HK-2 (cell line): ENCODE measurements at regions not wholly inside any gene's neighbourhood (a gene's known extent, or its start where the extent isn't known, plus 50 kb on each side); places are given as distances from the start of the nearest gene placed in this dataset.

Source experiments
- DNase-seq: peaks from one replicate; pipeline ENCODE4 v3.0.0-alpha.2; 2018; ENCODE audit not compliant: unreplicated experiment

- no peak for DNase-seq
Observed at GRCh38 chr9:118736406-118736805, 632.8 kb downstream of the BRINP1 start.

- no peak for DNase-seq
Observed at GRCh38 chr9:118751077-118751847, 618.0 kb downstream of the BRINP1 start.

GRCh38 chr9:118751848-118752223 lies 617.4 kb downstream of the BRINP1 start:
- no peak for DNase-seq

- peak; percentile 12 for DNase-seq
Observed at GRCh38 chr9:118761016-118761790, 608.0 kb downstream of the BRINP1 start.

- no peak for DNase-seq
Observed at GRCh38 chr9:118767571-118767970, 601.7 kb downstream of the BRINP1 start.

- DNase-seq, result no peak
Observed at GRCh38 chr9:118782790-118783463, 586.3 kb downstream of the BRINP1 start.

- DNase-seq, result no peak
Observed at GRCh38 chr9:118784033-118784432, 585.2 kb downstream of the BRINP1 start.

- no peak for DNase-seq
Observed at GRCh38 chr9:118785456-118785855, 583.8 kb downstream of the BRINP1 start.

- DNase-seq, result no peak
Observed at GRCh38 chr9:118786877-118787276, 582.4 kb downstream of the BRINP1 start.

- DNase-seq, result no peak
Observed at GRCh38 chr9:118809160-118809625, 560.0 kb downstream of the BRINP1 start.

GRCh38 chr9:118829334-118829733 lies 539.9 kb downstream of the BRINP1 start:
- DNase-seq, result peak; percentile 2

- DNase-seq, result no peak
Observed at GRCh38 chr9:118832371-118832770, 536.9 kb downstream of the BRINP1 start.

GRCh38 chr9:118836891-118837290 lies 532.3 kb downstream of the BRINP1 start:
- no peak for DNase-seq

- no peak for DNase-seq
Observed at GRCh38 chr9:118871531-118871930, 497.7 kb downstream of the BRINP1 start.

GRCh38 chr9:118882684-118883083 lies 486.6 kb downstream of the BRINP1 start:
- no peak for DNase-seq

- DNase-seq, result no peak
Observed at GRCh38 chr9:118883411-118883810, 485.8 kb downstream of the BRINP1 start.

GRCh38 chr9:118891213-118891612 lies 478.0 kb downstream of the BRINP1 start:
- no peak for DNase-seq

- DNase-seq, result no peak
Observed at GRCh38 chr9:118896324-118897000, 472.8 kb downstream of the BRINP1 start.

- DNase-seq, result no peak
Observed at GRCh38 chr9:118918180-118918579, 451.1 kb downstream of the BRINP1 start.

- no peak for DNase-seq
Observed at GRCh38 chr9:118928722-118929121, 440.5 kb downstream of the BRINP1 start.

GRCh38 chr9:118929287-118929686 lies 439.9 kb downstream of the BRINP1 start:
- DNase-seq, result peak; percentile 29

- no peak for DNase-seq
Observed at GRCh38 chr9:118931941-118932340, 437.3 kb downstream of the BRINP1 start.
